Astrocyte of the spinal cord (primary cell): ENCODE measurements at regions not wholly inside any gene's neighbourhood (a gene's known extent, or its start where the extent isn't known, plus 50 kb on each side); places are given as distances from the start of the nearest gene placed in this dataset.

ENCODE experiments used
- DNase-seq: peaks from one replicate; pipeline ENCODE4 v3.0.0; 2011; ENCODE audit warnings: low read depth, low spot score
- H3K4me3 ChIP-seq: 2 replicates; pipeline ENCODE4 v1.5.1; 2011; ENCODE audit warnings: low read depth, mild to moderate bottlenecking, low read length, moderate library complexity
- in situ Hi-C: cut with HindIII; loops from 2 replicates; pipeline ENCODE4 v1.10.0; 2017; ENCODE audit warnings: low sequenced_read_pairs
- TF ChIP-seq, protein P1 (sequence below): IDR thresholded peaks from 2 replicates; pipeline ENCODE4 v1.5.1; 2012; ENCODE audit warnings: low read depth, mild to moderate bottlenecking, low read length, inconsistent platforms

GRCh38 chr2:188051706-188052105 lies 240.0 kb upstream of the GULP1 start:
- in situ Hi-C loops = no loop called here
- TF ChIP-seq, protein P1, sequence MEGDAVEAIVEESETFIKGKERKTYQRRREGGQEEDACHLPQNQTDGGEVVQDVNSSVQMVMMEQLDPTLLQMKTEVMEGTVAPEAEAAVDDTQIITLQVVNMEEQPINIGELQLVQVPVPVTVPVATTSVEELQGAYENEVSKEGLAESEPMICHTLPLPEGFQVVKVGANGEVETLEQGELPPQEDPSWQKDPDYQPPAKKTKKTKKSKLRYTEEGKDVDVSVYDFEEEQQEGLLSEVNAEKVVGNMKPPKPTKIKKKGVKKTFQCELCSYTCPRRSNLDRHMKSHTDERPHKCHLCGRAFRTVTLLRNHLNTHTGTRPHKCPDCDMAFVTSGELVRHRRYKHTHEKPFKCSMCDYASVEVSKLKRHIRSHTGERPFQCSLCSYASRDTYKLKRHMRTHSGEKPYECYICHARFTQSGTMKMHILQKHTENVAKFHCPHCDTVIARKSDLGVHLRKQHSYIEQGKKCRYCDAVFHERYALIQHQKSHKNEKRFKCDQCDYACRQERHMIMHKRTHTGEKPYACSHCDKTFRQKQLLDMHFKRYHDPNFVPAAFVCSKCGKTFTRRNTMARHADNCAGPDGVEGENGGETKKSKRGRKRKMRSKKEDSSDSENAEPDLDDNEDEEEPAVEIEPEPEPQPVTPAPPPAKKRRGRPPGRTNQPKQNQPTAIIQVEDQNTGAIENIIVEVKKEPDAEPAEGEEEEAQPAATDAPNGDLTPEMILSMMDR = no peak
- H3K4me3 ChIP-seq = no peak overlapping the region
- no peak for DNase-seq

- no peak overlapping the region for H3K4me3 ChIP-seq
- in situ Hi-C loops = no loop called here
- DNase-seq = no peak
- TF ChIP-seq, protein P1 = no peak
Observed at GRCh38 chr2:188065386-188065785, 226.3 kb upstream of the GULP1 start.

- TF ChIP-seq, protein P1 = no peak
- no peak for DNase-seq
- H3K4me3 ChIP-seq = no peak overlapping the region
- in situ Hi-C loops = no loop called here
Observed at GRCh38 chr2:188068093-188068492, 223.6 kb upstream of the GULP1 start.

- in situ Hi-C loops = no loop called here
- no peak overlapping the region for H3K4me3 ChIP-seq
- TF ChIP-seq, protein P1 = no peak
- no peak for DNase-seq
Observed at GRCh38 chr2:188076149-188077056, 215.3 kb upstream of the GULP1 start.

- TF ChIP-seq, protein P1 = no peak
- in situ Hi-C loops = no loop called here
Observed at GRCh38 chr2:188077757-188078156, 213.9 kb upstream of the GULP1 start.

DNA sequence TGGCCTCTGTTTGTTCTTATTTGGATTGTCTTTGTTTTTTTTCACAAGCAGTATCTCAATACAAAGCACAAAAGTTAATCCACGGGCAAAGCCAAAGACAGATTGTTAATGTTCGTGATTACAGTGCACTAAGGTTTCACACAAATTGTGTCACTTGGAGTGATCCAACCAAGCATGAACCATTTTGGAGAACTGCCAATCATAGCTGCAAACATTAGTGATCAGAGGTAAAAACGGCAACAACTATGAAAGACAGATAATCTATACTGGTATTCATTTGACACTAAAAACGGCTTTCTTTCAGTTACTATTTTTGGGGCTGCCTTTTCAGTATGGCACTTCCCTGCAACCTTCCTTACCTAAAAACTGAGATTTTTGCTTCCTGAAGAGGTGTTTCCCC lies 213.1 kb upstream of the GULP1 start:
- H3K4me3 ChIP-seq = no peak overlapping the region
- no peak for DNase-seq
- TF ChIP-seq, protein P1 = no peak
- in situ Hi-C loops = no loop called here

More at GRCh38 chr2:188077757-188078156, 213.9 kb upstream of the GULP1 start:
- no peak for DNase-seq
- H3K4me3 ChIP-seq = no peak overlapping the region
